GM19043 (cell line): ENCODE measurements at regions not wholly inside any gene's neighbourhood (a gene's known extent, or its start where the extent isn't known, plus 50 kb on each side); places are given as distances from the start of the nearest gene placed in this dataset.
"Not testable (repeated sequence)": the region's sequence is repeated elsewhere in the genome, so short reads cannot be mapped to it uniquely, and the experiment has no call there.

Experiments
- ATAC-seq: cut with Tn5 transposase; IDR thresholded peaks from one replicate; pipeline ENCODE4 v1.9.1; 2021; ENCODE audit warnings: low read depth; ENCODE audit not compliant: unreplicated experiment

DNA sequence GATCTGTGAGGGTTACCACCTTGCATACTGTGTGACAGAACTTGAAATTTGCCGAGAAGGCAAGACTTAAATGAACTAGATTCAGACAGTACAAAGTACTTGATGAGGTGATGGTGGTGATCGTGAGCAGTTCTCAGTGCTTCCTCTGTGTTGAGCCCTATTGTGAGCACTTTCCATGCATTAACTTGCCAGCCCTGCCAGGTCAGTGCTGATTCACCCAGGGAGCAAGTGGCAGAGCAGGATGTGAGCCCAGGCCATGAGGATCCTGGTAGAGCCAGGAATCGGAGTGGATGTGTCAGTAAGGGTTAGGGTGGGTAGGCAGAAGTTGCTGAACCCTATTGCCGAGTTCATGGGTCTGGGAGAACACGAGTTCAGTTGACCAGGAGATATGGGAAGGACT is 4545.7 kb upstream of the TPTE start:
- ATAC-seq: not testable (repeated sequence)

DNA sequence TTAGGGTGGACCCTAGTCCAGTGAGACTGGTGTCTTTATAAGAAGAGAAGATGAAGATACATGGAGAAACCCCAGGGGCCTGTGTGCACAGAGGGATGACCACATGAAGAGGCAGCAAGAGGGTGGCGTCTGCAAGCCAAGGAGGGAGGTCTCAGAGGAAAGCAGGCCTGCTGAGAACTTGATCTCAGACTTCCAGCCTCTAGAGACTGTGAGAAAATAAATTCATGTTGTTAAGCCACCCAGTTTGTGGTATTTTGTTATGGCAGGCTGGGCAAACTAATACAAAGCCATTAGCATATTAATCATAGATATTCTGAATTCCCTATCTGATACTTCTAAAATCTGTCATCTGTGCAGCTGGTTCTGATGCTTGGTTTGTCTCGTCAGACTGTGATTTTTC is 4523.8 kb upstream of the TPTE start:
- ATAC-seq: not testable (repeated sequence)

GRCh38 chr21:6015422-6016057 is 4505.8 kb upstream of the TPTE start:
- not testable (repeated sequence) for ATAC-seq

DNA sequence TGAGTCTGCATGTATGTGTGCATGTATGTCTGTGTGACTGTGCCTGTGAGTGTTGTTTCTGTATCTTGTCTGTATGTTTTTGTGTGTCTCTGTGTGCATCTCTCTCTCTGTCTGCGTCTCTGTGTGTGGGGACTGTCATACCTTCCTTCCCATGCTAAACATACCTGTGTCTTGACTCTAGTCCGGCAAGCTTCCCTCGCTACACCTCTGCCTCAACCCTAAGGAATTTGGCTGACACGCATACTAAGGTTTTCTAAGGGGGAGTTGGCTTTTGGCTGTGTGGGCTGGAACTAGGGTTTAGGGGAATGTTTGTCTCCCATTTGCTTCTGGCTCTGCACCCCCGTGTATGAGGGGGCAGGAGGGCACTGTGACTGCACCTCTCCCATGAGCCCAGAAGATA is 4500.9 kb upstream of the TPTE start:
- not testable (repeated sequence) for ATAC-seq

- ATAC-seq: not testable (repeated sequence)
Observed at GRCh38 chr21:6020953-6021716, 4500.2 kb upstream of the TPTE start.

DNA sequence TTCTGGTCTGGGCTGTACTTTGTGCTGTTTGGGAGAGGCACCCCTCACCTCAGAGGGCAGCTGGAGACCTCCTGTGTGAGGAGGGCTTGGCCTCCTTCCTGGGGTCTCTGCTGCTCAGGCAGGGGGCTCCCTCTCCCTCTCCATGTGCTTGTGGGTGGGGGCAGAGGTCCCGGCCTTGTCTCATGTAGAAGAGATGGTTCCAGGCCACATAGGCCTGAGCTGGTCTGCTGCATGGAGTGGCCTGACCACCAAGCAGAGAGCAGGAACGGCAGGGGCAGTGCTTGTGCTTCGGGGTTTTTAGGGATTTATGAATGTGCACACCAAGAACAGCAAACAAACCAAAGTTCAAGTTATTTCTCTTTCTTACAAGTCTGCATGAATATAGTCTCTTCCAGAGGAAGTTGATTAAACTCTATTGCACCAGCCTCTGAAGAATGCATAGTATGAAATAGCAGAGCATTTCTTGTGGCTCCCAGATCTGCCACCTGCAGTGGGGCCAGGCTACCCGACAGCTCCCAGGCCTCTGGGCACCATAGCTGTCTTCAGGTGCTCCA is 4499.6 kb upstream of the TPTE start:
- not testable (repeated sequence) for ATAC-seq

- ATAC-seq: not testable (repeated sequence)
Observed at GRCh38 chr21:6023331-6023730, 4498.1 kb upstream of the TPTE start.

- not testable (repeated sequence) for ATAC-seq
Observed at GRCh38 chr21:6025139-6025538, 4496.2 kb upstream of the TPTE start.

DNA sequence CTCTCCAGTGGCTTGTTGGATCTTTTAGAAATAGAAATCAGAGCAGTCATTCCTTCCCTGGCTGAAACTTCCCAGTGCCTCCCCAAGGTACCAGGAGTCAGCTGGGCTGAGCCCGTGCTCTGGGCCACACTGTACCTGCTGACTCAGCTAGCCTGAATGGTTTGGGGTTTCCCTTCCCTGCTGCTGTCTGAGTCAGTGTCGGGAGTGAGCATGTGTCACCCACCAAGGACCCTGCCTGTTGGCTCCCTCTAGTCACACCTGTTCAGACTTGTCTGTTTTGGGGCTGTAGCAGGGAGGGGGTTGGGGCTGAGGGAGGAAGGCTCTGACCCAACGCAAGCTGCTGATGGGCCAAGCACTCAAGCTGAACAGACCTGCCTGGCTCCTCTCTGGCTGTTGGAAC is 4493.9 kb upstream of the TPTE start:
- ATAC-seq: not testable (repeated sequence)

GRCh38 chr21:6034124-6034678 is 4487.2 kb upstream of the TPTE start:
- not testable (repeated sequence) for ATAC-seq

DNA sequence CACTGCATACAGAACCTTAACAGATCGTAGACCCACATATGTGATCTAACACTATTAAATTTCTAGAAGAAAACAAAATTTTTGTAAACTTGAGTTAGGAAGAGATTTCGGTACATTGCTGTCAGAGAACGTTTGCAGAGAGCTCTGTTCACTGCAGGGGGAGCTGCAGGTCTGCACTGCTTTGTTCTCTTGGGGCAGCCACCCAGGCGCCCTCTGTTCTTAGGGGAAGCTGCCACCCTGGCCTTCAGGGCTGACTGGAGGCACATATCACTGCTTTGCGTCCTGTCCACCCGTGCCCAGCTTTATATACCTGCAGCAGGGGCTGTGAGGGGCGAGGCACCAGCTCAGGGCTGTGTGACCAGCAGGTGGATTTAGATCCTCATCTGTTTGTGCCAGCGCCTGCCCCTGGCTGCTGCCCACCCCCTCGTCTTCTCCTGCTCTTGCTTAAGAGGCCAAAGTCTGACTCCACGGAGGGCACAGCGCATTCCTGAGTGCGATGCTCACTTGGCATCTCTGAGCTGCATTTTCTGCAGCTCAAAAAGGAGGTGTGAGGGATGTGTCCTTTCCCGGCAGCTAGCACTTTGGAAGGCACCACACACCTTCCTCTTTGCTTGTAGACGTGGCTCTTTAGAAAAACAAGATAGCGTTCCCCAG is 4486.4 kb upstream of the TPTE start:
- ATAC-seq: not testable (repeated sequence)

DNA sequence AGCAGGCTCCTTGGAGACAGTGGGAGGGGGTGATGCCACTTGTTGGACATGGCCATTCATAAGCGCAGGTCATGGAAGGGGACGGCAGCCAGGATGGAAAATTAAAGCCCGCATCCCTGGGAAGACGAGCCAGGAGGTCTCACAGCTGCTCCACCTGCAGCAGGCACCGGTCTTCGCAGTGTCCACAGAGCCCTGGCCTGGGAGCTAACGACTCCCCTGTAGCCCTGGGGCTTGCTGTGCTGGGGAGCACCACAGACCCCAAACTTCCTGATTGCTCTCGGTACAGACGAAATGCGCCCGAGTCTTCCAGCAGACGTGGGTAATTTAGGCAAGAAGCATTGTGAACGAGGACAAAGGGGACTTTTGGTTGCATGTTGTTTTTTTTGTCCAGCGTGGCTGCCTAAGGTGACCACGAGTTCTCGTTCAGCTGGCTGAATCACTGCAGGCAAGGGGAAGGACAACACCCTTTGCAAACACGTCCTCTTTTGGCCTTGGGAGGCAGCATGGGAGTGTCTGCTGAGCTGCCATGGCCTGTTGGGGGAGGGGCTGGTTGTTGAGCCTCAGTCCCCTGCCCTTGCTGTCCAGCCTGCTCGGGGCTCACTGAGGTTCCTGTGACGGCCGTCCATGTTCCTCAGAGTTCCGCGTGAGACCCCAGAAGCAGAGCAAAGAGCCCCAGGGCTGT is 4485.8 kb upstream of the TPTE start:
- not testable (repeated sequence) for ATAC-seq

DNA sequence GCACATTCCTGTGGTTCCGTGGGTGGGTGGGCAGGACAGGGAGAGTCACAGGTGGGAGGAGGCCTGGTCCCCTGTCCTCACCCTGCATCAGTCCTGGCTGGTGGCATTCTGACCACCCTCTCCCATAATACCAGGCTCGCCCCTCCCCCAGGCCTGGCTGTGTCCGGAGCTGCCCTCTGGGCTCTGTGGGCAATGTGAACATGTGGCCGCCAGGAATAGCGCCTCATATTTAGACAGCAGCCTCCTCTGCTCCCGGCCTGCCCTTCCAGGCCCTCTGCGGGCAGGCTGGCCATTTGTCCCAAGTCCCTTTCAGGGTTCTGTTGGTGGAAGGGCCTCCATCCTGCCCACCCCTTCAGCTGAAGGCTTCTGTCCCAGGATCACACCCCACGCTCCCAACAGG is 4482.2 kb upstream of the TPTE start:
- not testable (repeated sequence) for ATAC-seq

GRCh38 chr21:6040095-6040494 is 4481.3 kb upstream of the TPTE start:
- not testable (repeated sequence) for ATAC-seq

DNA sequence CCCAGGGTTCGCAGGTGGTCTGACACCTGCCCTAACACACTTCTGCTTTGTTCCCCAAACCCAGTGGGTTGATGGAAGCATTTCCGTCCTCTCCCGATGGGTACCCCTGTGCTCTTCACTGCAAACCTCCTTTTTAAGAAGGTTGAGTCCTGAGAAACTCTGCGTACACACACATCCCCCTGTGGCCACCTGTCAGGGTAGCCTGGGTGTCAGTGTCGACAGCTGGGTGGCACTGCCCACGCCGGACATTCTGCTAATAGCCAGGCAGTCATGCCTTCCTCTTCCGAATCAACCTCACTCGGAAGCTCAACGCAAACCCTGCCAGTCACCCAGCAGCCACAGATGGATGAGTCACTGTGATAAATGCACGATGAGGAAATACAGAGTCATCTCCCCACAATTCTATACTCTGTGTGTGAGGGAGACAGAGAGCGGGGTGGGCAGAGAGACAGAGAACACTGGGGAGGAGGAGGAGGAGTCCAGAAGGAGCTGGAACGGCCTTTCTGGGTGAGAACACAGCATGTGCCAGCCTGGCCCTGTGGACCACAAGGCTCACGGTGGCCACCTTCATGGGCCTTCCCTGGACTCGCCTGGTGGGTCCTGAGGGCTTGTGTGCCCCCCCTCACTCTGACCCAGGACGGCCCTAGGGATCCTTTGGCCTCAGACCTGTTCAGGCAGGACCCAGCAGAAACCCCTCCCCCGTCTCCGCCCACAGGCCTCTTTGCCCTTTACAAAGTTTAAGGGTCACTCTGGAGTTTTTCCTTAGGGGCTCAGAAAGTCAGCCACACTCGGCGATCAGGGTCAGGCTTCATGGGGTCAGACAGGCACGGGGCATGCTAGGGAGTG is 4477.7 kb upstream of the TPTE start:
- not testable (repeated sequence) for ATAC-seq

GRCh38 chr21:6044695-6045094 is 4476.7 kb upstream of the TPTE start:
- ATAC-seq: not testable (repeated sequence)

DNA sequence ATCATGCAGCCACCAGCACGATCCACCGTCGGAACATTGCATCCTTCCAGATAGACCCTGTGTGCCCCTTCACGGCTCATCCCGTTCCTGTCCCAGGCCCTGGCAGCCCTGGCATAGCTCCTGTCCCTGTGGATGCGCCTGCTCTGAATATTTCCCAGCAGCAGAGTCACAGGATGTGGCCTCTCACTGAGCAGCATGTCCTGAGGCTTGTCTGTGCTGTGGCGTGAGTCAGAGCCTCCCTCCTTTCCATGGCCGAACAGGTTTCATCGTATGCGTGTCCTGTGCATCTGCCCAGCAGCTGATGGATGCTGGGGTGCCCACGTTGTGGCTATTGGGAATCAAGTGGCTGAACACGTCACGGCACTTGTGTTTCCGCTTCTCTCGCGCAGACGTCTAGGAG is 4471.5 kb upstream of the TPTE start:
- ATAC-seq: not testable (repeated sequence)

GRCh38 chr21:6052109-6052508 is 4469.3 kb upstream of the TPTE start:
- ATAC-seq: not testable (repeated sequence)

- ATAC-seq: not testable (repeated sequence)
Observed at GRCh38 chr21:6053145-6053544, 4468.2 kb upstream of the TPTE start.
